ENCODE measurements at regions not wholly inside any gene's neighbourhood (a gene's known extent, or its start where the extent isn't known, plus 50 kb on each side); places are given as distances from the start of the nearest gene placed in this dataset.

- TF ChIP-seq POLR2A (IDR thresholded peaks at IDR 0.05) (no peak), CTCF (IDR thresholded peaks at IDR 0.05) (no peak)
Measured at GRCh38 chr12:127431594-127431993, 835.4 kb upstream of the TMEM132C start.
